ENCODE measurements at regions not wholly inside any gene's neighbourhood (a gene's known extent, or its start where the extent isn't known, plus 50 kb on each side); places are given as distances from the start of the nearest gene placed in this dataset.

DNA sequence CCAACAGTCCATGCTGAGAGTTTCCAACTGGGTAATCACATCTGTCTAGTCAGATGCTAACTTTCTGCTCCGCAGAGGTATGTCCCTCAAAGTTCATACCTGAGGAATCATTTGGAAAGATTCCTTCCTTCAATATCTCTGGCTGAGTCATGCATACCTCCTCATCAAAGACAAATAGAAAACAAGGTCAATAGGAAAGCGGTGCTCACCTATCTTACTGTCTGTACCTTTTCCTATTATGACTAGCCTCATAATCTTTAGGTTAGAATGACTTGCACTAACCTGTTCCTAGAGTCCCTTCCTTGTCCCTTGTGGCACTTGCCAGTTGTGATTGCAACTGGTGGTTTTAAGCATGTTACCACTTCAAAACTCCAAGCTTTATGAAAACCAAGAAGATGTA lies 78.2 kb upstream of the PTPRK start:
- TF ChIP-seq GABPA (IDR thresholded peaks at IDR 0.05; ENCODE audit: low read depth) (no peak), POLR2AphosphoS5 (IDR thresholded peaks at IDR 0.05; ENCODE audit: low read depth) (no peak), SPI1 (IDR thresholded peaks at IDR 0.05; ENCODE audit: borderline replicate concordance, low read depth) (no peak)
- TF ChIP-seq, protein P1, sequence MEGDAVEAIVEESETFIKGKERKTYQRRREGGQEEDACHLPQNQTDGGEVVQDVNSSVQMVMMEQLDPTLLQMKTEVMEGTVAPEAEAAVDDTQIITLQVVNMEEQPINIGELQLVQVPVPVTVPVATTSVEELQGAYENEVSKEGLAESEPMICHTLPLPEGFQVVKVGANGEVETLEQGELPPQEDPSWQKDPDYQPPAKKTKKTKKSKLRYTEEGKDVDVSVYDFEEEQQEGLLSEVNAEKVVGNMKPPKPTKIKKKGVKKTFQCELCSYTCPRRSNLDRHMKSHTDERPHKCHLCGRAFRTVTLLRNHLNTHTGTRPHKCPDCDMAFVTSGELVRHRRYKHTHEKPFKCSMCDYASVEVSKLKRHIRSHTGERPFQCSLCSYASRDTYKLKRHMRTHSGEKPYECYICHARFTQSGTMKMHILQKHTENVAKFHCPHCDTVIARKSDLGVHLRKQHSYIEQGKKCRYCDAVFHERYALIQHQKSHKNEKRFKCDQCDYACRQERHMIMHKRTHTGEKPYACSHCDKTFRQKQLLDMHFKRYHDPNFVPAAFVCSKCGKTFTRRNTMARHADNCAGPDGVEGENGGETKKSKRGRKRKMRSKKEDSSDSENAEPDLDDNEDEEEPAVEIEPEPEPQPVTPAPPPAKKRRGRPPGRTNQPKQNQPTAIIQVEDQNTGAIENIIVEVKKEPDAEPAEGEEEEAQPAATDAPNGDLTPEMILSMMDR (IDR thresholded peaks at IDR 0.05; ENCODE audit: insufficient read depth, low read length) = no peak
- TF ChIP-seq, protein P2, sequence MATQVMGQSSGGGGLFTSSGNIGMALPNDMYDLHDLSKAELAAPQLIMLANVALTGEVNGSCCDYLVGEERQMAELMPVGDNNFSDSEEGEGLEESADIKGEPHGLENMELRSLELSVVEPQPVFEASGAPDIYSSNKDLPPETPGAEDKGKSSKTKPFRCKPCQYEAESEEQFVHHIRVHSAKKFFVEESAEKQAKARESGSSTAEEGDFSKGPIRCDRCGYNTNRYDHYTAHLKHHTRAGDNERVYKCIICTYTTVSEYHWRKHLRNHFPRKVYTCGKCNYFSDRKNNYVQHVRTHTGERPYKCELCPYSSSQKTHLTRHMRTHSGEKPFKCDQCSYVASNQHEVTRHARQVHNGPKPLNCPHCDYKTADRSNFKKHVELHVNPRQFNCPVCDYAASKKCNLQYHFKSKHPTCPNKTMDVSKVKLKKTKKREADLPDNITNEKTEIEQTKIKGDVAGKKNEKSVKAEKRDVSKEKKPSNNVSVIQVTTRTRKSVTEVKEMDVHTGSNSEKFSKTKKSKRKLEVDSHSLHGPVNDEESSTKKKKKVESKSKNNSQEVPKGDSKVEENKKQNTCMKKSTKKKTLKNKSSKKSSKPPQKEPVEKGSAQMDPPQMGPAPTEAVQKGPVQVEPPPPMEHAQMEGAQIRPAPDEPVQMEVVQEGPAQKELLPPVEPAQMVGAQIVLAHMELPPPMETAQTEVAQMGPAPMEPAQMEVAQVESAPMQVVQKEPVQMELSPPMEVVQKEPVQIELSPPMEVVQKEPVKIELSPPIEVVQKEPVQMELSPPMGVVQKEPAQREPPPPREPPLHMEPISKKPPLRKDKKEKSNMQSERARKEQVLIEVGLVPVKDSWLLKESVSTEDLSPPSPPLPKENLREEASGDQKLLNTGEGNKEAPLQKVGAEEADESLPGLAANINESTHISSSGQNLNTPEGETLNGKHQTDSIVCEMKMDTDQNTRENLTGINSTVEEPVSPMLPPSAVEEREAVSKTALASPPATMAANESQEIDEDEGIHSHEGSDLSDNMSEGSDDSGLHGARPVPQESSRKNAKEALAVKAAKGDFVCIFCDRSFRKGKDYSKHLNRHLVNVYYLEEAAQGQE (IDR thresholded peaks at IDR 0.05; ENCODE audit: insufficient replicate concordance, low read depth) = no peak
- H3K27me3 ChIP-seq (ENCODE audit: insufficient read depth, poor library complexity, severe bottlenecking) = no peaks in the 10 kb centered on the region
- no peak overlapping the region for H3K27ac ChIP-seq (replicated peaks)
- no peak overlapping the region for H3K4me3 ChIP-seq (replicated peaks; ENCODE audit: insufficient read depth, low read length)
- DNase-seq (ENCODE audit: low read depth in 1 of 2, low spot score in 1 of 2) = no peak

DNA sequence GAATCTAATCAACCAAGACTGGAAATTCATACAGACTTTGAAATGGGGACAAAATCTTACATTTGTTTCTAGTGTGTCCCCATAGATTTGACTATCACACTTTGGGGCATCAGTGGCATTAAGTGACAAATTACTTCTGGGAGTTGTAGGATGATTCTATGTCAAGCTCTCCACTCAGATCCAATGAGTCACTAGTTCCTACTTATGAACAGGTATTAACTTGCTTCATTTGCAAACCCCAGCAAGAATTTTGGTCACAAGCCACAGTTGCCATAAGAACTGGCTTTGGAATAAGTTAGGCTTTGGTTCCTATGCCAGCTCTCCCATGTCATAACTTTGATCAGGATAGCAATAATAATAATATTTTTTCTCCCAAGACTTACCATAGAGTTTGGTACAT lies 77.6 kb upstream of the PTPRK start:
- Histone ChIP-seq H3K27me3 (ENCODE audit: insufficient read depth, poor library complexity, severe bottlenecking) (no peaks in the 10 kb centered on the region), H3K27ac (replicated peaks) (no peak overlapping the region), H3K4me3 (replicated peaks; ENCODE audit: insufficient read depth, low read length) (no peak overlapping the region)
- DNase-seq (ENCODE audit: low read depth in 1 of 2, low spot score in 1 of 2) = no peak
- TF ChIP-seq GABPA (IDR thresholded peaks at IDR 0.05; ENCODE audit: low read depth) (no peak), POLR2AphosphoS5 (IDR thresholded peaks at IDR 0.05; ENCODE audit: low read depth) (no peak), SPI1 (IDR thresholded peaks at IDR 0.05; ENCODE audit: borderline replicate concordance, low read depth) (no peak)
- TF ChIP-seq, protein P2 (IDR thresholded peaks at IDR 0.05; ENCODE audit: insufficient replicate concordance, low read depth) = no peak
- TF ChIP-seq, protein P1 (IDR thresholded peaks at IDR 0.05; ENCODE audit: insufficient read depth, low read length) = no peak

DNA sequence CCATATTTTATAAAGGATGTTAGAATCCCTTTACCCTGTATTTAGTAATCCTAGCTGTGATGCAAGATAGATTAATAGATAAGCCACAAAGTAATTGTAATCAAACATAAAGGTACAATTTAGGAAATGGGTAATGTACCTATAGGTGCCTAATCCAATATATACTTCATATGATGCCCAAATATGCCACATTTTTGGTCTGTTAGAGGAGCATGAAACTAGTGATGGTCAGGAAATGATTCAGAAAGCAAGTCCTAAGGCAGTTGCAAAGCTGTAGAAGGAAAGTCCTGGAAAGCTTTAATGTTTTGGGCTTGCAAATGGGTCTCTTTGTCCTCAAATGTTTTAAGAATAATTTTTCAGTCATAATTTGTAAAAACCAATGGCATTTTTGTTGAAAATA lies 76.6 kb upstream of the PTPRK start:
- DNase-seq (ENCODE audit: low read depth in 1 of 2, low spot score in 1 of 2) = no peak
- Histone ChIP-seq H3K27me3 (ENCODE audit: insufficient read depth, poor library complexity, severe bottlenecking) (no peaks in the 10 kb centered on the region), H3K27ac (replicated peaks) (no peak overlapping the region), H3K4me3 (replicated peaks; ENCODE audit: insufficient read depth, low read length) (no peak overlapping the region)
- TF ChIP-seq SPI1 (IDR thresholded peaks at IDR 0.05; ENCODE audit: borderline replicate concordance, low read depth) = no peak
- TF ChIP-seq, protein P2 (IDR thresholded peaks at IDR 0.05; ENCODE audit: insufficient replicate concordance, low read depth) = no peak
- TF ChIP-seq POLR2AphosphoS5 (IDR thresholded peaks at IDR 0.05; ENCODE audit: low read depth) = no peak
- TF ChIP-seq GABPA (IDR thresholded peaks at IDR 0.05; ENCODE audit: low read depth) = no peak
- TF ChIP-seq, protein P1 (IDR thresholded peaks at IDR 0.05; ENCODE audit: insufficient read depth, low read length) = no peak
